ENCODE measurements at regions not wholly inside any gene's neighbourhood (a gene's known extent, or its start where the extent isn't known, plus 50 kb on each side); places are given as distances from the start of the nearest gene placed in this dataset.

DNA sequence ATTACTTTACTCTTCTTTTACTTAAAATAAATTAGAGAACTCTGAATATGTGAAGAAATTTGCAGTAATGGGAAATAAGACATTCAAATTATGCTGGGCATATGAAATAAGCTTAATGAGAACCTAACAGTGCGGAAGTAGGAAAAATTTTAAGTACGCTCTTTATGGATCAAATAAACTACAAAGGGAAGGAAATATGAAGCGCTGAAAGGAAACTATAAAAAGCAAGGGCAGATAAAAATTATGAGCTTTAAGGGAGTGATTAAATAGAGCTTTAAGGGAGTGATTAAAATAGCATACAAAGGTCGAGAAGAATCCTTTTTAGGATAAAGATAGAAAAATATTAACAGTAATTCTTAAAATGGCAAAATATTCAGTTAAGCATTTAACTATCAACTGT lies 118.3 kb upstream of the AADACL2 start (continued):
- TF ChIP-seq YY1 (IDR thresholded peaks at IDR 0.05; ENCODE audit: low read depth, low read length) (no peak), RNF2 (IDR thresholded peaks at IDR 0.05; ENCODE audit: borderline replicate concordance, low read depth, low read length, missing control alignments, poor library complexity, severe bottlenecking) (no peak), ATF3 (IDR thresholded peaks at IDR 0.05; ENCODE audit: insufficient read depth, low read depth, low read length) (no peak)
